HCT116 (cell line): ENCODE measurements at regions not wholly inside any gene's neighbourhood (a gene's known extent, or its start where the extent isn't known, plus 50 kb on each side); places are given as distances from the start of the nearest gene placed in this dataset.

Experiments used
- ATAC-seq: fragments of 200-7000 bp; cut with Tn5 transposase; 2 replicates; pipeline ENCODE4 v1.9.1; 2020; ENCODE audit warnings: mild to moderate bottlenecking, moderate library complexity
- BruUV-seq: library from RNA; stranded (reverse); fragments of 400-500 nt; replicated peaks from 2 replicates; lab custom pipeline; 2021; lab: Mats Ljungman, UMichigan
- CTCF ChIA-PET: fragments of 300-600 bp; sonication (Branson Sonifier 250); formaldehyde crosslinking; loops from one replicate; lab custom pipeline; 2021; ENCODE audit warnings: antibody characterized with exemption; lab: Charles Lee
- POLR2A ChIA-PET: fragments of 300-600, 350-600 bp; sonication (Branson Sonifier 250); formaldehyde crosslinking; loops from one replicate; lab custom pipeline; 2021; ENCODE audit warnings: antibody characterized with exemption; lab: Charles Lee
- RAD21 ChIA-PET, 2 experiments: fragments of 300-600 bp; sonication (Branson Sonifier 250); formaldehyde crosslinking; loops; one replicate each; lab custom pipeline; 2023; ENCODE audit warnings: low total read pairs in 2 of 2; ENCODE audit not compliant: uncharacterized antibody in 2 of 2, unreplicated experiment in 2 of 2, low non-redundant PET in 1 of 2; lab: Charles Lee
- DNase-seq: peaks from one replicate; pipeline ENCODE4 v3.0.0-alpha.2; 2010; ENCODE audit warnings: low read depth, low spot score
- H2AFZ ChIP-seq: fragments of 200-600 bp; shearing (Covaris generic), sonication (generic); 2 replicates; pipeline ENCODE4 v1.6.1; 2017; ENCODE audit warnings: low read depth, mixed run types, mixed read lengths, antibody characterized with exemption, low read length; ENCODE audit not compliant: poor library complexity, severe bottlenecking
- H3K27ac ChIP-seq: 2 replicates; pipeline ENCODE4 v1.5.1; 2012; ENCODE audit warnings: low read depth, low read length
- H3K27me3 ChIP-seq: fragments of 200-600 bp; sonication (generic); 2 replicates; pipeline ENCODE4 v1.6.1; 2016; ENCODE audit warnings: mixed run types, low read length, mixed read lengths; ENCODE audit not compliant: insufficient read depth
- H3K36me3 ChIP-seq, 2 experiments: fragments of 200-500 bp in 1 of 2; fragments of 200-600 bp in 1 of 2; sonication (Bioruptor generic) in 1 of 2; sonication (generic) in 1 of 2; 2 replicates each; pipeline versions ENCODE4 v1.5.1 to v1.6.1; 2014 to 2016; ENCODE audit warnings: low read length in 2 of 2, inconsistent platforms in 1 of 2, mixed read lengths in 1 of 2, mixed run types in 1 of 2; ENCODE audit not compliant: insufficient read depth in 2 of 2, control insufficient read depth in 1 of 2
- H3K4me1 ChIP-seq, 2 experiments: fragments of 200-600 bp in 1 of 2; sonication (generic) in 1 of 2; 2 replicates each; pipeline versions ENCODE4 v1.5.1 to v1.6.1; 2012 to 2017; ENCODE audit warnings: low read length in 2 of 2, inconsistent platforms in 1 of 2, mild to moderate bottlenecking in 1 of 2, mixed read lengths in 1 of 2, mixed run types in 1 of 2, moderate library complexity in 1 of 2; ENCODE audit not compliant: insufficient read depth in 2 of 2, control insufficient read depth in 1 of 2
- H3K4me2 ChIP-seq: fragments of 200-600 bp; sonication (generic); 2 replicates; pipeline ENCODE4 v1.6.1; 2017; ENCODE audit warnings: mixed run types, low read length, mixed read lengths
- H3K4me3 ChIP-seq, 2 experiments: fragments of 200-600 bp in 1 of 2; sonication (generic) in 1 of 2; replicated peaks in 1 of 2; 2 replicates each; pipeline ENCODE4 v1.5.1; 2011 to 2016; ENCODE audit warnings: low read length in 2 of 2, control low read depth in 1 of 2, low read depth in 1 of 2, mild to moderate bottlenecking in 1 of 2, mixed read lengths in 1 of 2, mixed run types in 1 of 2
- H3K79me2 ChIP-seq: fragments of 200-600 bp; sonication (generic); 2 replicates; pipeline ENCODE4 v1.6.1; 2017; ENCODE audit warnings: mild to moderate bottlenecking, mixed run types, low read length, moderate library complexity, mixed read lengths; ENCODE audit not compliant: insufficient read depth
- H3K9ac ChIP-seq: fragments of 200-600 bp; sonication (generic); 2 replicates; pipeline ENCODE4 v1.6.1; 2016; ENCODE audit warnings: low read length, mixed read lengths
- H3K9me2 ChIP-seq: fragments of 200-600 bp; sonication (generic), shearing (Covaris generic); 2 replicates; pipeline ENCODE4 v1.6.1; 2017; ENCODE audit warnings: mixed run types, mild to moderate bottlenecking, moderate library complexity; ENCODE audit not compliant: insufficient read depth
- H3K9me3 ChIP-seq, 2 experiments: fragments of 200-500 bp in 1 of 2; fragments of 200-600 bp in 1 of 2; sonication (Bioruptor generic) in 1 of 2; sonication (generic) in 1 of 2; 2 replicates each; pipeline ENCODE4 v1.6.1; 2014 to 2017; ENCODE audit warnings: low read length in 2 of 2, mixed read lengths in 2 of 2, inconsistent platforms in 1 of 2, low read depth in 1 of 2, mild to moderate bottlenecking in 1 of 2, mixed run types in 1 of 2, moderate library complexity in 1 of 2; ENCODE audit not compliant: control insufficient read depth in 1 of 2, insufficient read depth in 1 of 2
- H4K20me1 ChIP-seq: fragments of 200-600 bp; sonication (generic), shearing (Covaris generic); 2 replicates; pipeline ENCODE4 v1.6.1; 2017; ENCODE audit warnings: mixed run types, mild to moderate bottlenecking, moderate library complexity; ENCODE audit not compliant: insufficient read depth
- CEBPB ChIP-seq: IDR thresholded peaks from 2 replicates; pipeline ENCODE4 v1.6.1; 2012; ENCODE audit warnings: low read depth
- EGR1 ChIP-seq: IDR thresholded peaks from 2 replicates; pipeline ENCODE4 v1.6.1; 2012; ENCODE audit warnings: low read depth
- ELF1 ChIP-seq: IDR thresholded peaks from 2 replicates; pipeline ENCODE4 v1.6.1; 2012; ENCODE audit warnings: low read depth, borderline replicate concordance
- EZH2 ChIP-seq: fragments of 200-600 bp; sonication (generic); IDR thresholded peaks from 2 replicates; pipeline ENCODE4 v1.6.1; 2017; ENCODE audit warnings: antibody characterized with exemption, mixed run types
- EZH2phosphoT487 ChIP-seq: fragments of 200-600 bp; IDR thresholded peaks from 2 replicates; pipeline ENCODE4 v1.6.1; 2018; ENCODE audit warnings: antibody characterized with exemption, borderline replicate concordance
- FOSL1 ChIP-seq: IDR thresholded peaks from 2 replicates; pipeline ENCODE4 v1.6.1; 2012; ENCODE audit warnings: low read depth
- JUND ChIP-seq: IDR thresholded peaks from 2 replicates; pipeline ENCODE4 v1.6.1; 2012
- MAX ChIP-seq: IDR thresholded peaks from 2 replicates; pipeline ENCODE4 v1.6.1; 2012
- RAD21 ChIP-seq: IDR thresholded peaks from 2 replicates; pipeline ENCODE4 v1.6.1; 2012; ENCODE audit warnings: low read depth, mild to moderate bottlenecking
- REST ChIP-seq: IDR thresholded peaks from 2 replicates; pipeline ENCODE4 v1.6.1; 2012; ENCODE audit warnings: low read depth
- SIN3A ChIP-seq: IDR thresholded peaks from 2 replicates; pipeline ENCODE4 v1.6.1; 2012; ENCODE audit warnings: low read depth
- SP1 ChIP-seq: IDR thresholded peaks from 2 replicates; pipeline ENCODE4 v1.6.1; 2012; ENCODE audit warnings: low read depth
- SRF ChIP-seq: IDR thresholded peaks from 2 replicates; pipeline ENCODE4 v1.6.1; 2012; ENCODE audit warnings: low read depth
- TCF7L2 ChIP-seq: IDR thresholded peaks from 2 replicates; pipeline ENCODE4 v1.7.0; 2011; ENCODE audit warnings: borderline replicate concordance, inconsistent platforms; ENCODE audit not compliant: insufficient read depth, insufficient read length; ENCODE audit errors: extremely low read depth
- YY1 ChIP-seq: IDR thresholded peaks from 2 replicates; pipeline ENCODE4 v1.6.1; 2011; ENCODE audit warnings: low read length, low read depth, moderate library complexity, mild to moderate bottlenecking; ENCODE audit not compliant: insufficient replicate concordance; ENCODE audit errors: extremely low read depth
- ZBTB33 ChIP-seq: IDR thresholded peaks from 2 replicates; pipeline ENCODE4 v1.6.1; 2011; ENCODE audit warnings: mild to moderate bottlenecking, low read length, moderate library complexity; ENCODE audit not compliant: insufficient replicate concordance; ENCODE audit errors: extremely low read depth
- intact Hi-C: fragments of 100-400 bp; cut with micrococcal nuclease; formaldehyde crosslinking; loops from 2 replicates; pipeline ENCODE4 v1.10.0; 2022

GRCh38 chr3:190716211-190716610 is 146.3 kb downstream of the GMNC start:
- no peaks in the 10 kb centered on the region for H3K36me3 ChIP-seq
- no peak overlapping the region for H3K4me2 ChIP-seq
- H3K4me1 ChIP-seq: no peaks in the 10 kb centered on the region
- H3K9me3 ChIP-seq: no peaks in the 10 kb centered on the region
- DNase-seq (no peak), ATAC-seq (no peak)
- POLR2A ChIA-PET: no interaction called here
- no TSS peak for BruUV-seq
- H3K27ac ChIP-seq: no peak overlapping the region
- RAD21 ChIA-PET: no interaction called here
- no peak overlapping the region for H3K9ac ChIP-seq
- no peaks in the 10 kb centered on the region for H3K27me3 ChIP-seq
- H3K9me2 ChIP-seq: no peaks in the 10 kb centered on the region
- H2AFZ ChIP-seq: no peak overlapping the region
- H3K4me3 ChIP-seq: no peak overlapping the region
- H3K79me2 ChIP-seq: no peaks in the 10 kb centered on the region
- H4K20me1 ChIP-seq: no peaks in the 10 kb centered on the region
- CTCF ChIA-PET: interaction anchor here (1.2 kb wide), 1 partner anchor 15 kb away, joined by 3 read pairs; no protein-coding TSS in a partner anchor
- intact Hi-C loops: loop anchor here (5.0 kb wide), 1 partner anchor 336 kb away; no protein-coding TSS in a partner anchor
- no peak for TF ChIP-seq MAX

GRCh38 chr3:190710723-190711122 is 151.8 kb downstream of the GMNC start:
- Histone ChIP-seq H3K27ac (no peak overlapping the region), H3K4me3 (no peak overlapping the region), H3K9me2 (no peaks in the 10 kb centered on the region), H3K27me3 (no peaks in the 10 kb centered on the region), H3K4me1 (no peaks in the 10 kb centered on the region), H3K9me3 (no peaks in the 10 kb centered on the region), H3K9ac (no peak overlapping the region), H4K20me1 (no peaks in the 10 kb centered on the region), H3K79me2 (no peaks in the 10 kb centered on the region), H3K36me3 (no peaks in the 10 kb centered on the region), H2AFZ (no peak overlapping the region), H3K4me2 (no peak overlapping the region)
- TF ChIP-seq CEBPB: no peak
- TF ChIP-seq RAD21: no peak
- TF ChIP-seq JUND: no peak
- no peak for TF ChIP-seq EZH2
- no peak for TF ChIP-seq SRF
- TF ChIP-seq TCF7L2: no peak
- no peak for TF ChIP-seq ZBTB33
- no peak for TF ChIP-seq SIN3A
- TF ChIP-seq EGR1: no peak
- TF ChIP-seq SP1: no peak
- TF ChIP-seq FOSL1: no peak
- no peak for TF ChIP-seq REST
- TF ChIP-seq EZH2phosphoT487: no peak
- TF ChIP-seq YY1: no peak
- TF ChIP-seq ELF1: no peak
- BruUV-seq: no TSS peak
- ATAC-seq: no peak
- POLR2A ChIA-PET: no interaction called here
- RAD21 ChIA-PET: no interaction called here
- intact Hi-C loops: no loop called here
- no peak for DNase-seq
- CTCF ChIA-PET: interaction anchor here (0.9 kb wide), 1 partner anchor 10 kb away, joined by 3 read pairs; no protein-coding TSS in a partner anchor
